Glutamatergic neuron (in vitro differentiated cells): ENCODE measurements at regions not wholly inside any gene's neighbourhood (a gene's known extent, or its start where the extent isn't known, plus 50 kb on each side); places are given as distances from the start of the nearest gene placed in this dataset.

Experiments used
- DNase-seq: peaks from one replicate; pipeline ENCODE4 v3.0.0; 2022
- H3K27ac Mint-ChIP-seq: one replicate; pipeline ENCODE4 v1.8.0; 2020; ENCODE audit warnings: mild to moderate bottlenecking, mixed read lengths, inconsistent platforms; ENCODE audit not compliant: unreplicated experiment
- H3K27me3 Mint-ChIP-seq: one replicate; pipeline ENCODE4 v1.8.0; 2020; ENCODE audit warnings: mild to moderate bottlenecking, moderate library complexity, mixed read lengths, inconsistent platforms; ENCODE audit not compliant: unreplicated experiment
- H3K36me3 Mint-ChIP-seq: one replicate; pipeline ENCODE4 v1.8.0; 2020; ENCODE audit warnings: mild to moderate bottlenecking, mixed read lengths, inconsistent platforms; ENCODE audit not compliant: unreplicated experiment
- H3K4me1 Mint-ChIP-seq: one replicate; pipeline ENCODE4 v1.8.0; 2020; ENCODE audit warnings: mild to moderate bottlenecking, low read depth, mixed read lengths, inconsistent platforms; ENCODE audit not compliant: unreplicated experiment
- H3K4me3 Mint-ChIP-seq: one replicate; pipeline ENCODE4 v1.8.0; 2020; ENCODE audit warnings: mild to moderate bottlenecking, mixed read lengths, inconsistent platforms; ENCODE audit not compliant: unreplicated experiment
- H3K9me3 Mint-ChIP-seq: one replicate; pipeline ENCODE4 v1.8.0; 2020; ENCODE audit warnings: mild to moderate bottlenecking, moderate library complexity, mixed read lengths, inconsistent platforms; ENCODE audit not compliant: unreplicated experiment
- TF ChIP-seq, protein P1 (sequence below): fragments of 200-600 bp; sonication (generic); IDR thresholded peaks from one replicate; pipeline ENCODE4 v1.5.0; 2021; ENCODE audit not compliant: partially characterized antibody, unreplicated experiment

DNA sequence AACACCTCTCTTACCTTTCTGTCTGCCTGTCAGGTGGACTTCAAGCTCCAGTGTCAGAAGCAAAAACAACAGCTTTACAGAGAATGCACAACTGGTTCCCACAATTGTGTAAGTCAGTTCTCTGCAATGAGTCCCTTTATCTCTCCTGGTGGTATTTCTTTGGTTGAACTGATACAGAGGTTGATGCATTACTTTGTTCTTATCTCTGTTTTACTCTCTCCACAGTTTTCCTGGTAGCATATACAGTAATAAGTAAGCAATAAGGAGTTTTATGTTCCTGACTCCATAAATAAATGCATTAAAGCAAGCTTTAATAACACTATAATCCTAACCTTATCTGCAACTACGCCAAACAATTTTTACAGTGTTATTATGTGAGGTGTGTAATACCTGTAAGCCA, 310.3 kb upstream of the GYPC start:
- DNase-seq: no peak
- TF ChIP-seq, protein P1, sequence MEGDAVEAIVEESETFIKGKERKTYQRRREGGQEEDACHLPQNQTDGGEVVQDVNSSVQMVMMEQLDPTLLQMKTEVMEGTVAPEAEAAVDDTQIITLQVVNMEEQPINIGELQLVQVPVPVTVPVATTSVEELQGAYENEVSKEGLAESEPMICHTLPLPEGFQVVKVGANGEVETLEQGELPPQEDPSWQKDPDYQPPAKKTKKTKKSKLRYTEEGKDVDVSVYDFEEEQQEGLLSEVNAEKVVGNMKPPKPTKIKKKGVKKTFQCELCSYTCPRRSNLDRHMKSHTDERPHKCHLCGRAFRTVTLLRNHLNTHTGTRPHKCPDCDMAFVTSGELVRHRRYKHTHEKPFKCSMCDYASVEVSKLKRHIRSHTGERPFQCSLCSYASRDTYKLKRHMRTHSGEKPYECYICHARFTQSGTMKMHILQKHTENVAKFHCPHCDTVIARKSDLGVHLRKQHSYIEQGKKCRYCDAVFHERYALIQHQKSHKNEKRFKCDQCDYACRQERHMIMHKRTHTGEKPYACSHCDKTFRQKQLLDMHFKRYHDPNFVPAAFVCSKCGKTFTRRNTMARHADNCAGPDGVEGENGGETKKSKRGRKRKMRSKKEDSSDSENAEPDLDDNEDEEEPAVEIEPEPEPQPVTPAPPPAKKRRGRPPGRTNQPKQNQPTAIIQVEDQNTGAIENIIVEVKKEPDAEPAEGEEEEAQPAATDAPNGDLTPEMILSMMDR: no peak
- Mint-ChIP-seq H3K4me3 (no peak overlapping the region), H3K27ac (no peak overlapping the region), H3K27me3 (no peaks in the 10 kb centered on the region), H3K4me1 (no peaks in the 10 kb centered on the region), H3K9me3 (no peaks in the 10 kb centered on the region), H3K36me3 (no peaks in the 10 kb centered on the region)

GRCh38 chr2:126356631-126357030, 299.3 kb upstream of the GYPC start:
- TF ChIP-seq, protein P1: no peak
- no peak overlapping the region for H3K4me3 Mint-ChIP-seq
- H3K36me3 Mint-ChIP-seq: no peaks in the 10 kb centered on the region
- DNase-seq: no peak
- no peak overlapping the region for H3K27ac Mint-ChIP-seq
- no peaks in the 10 kb centered on the region for H3K27me3 Mint-ChIP-seq
- no peaks in the 10 kb centered on the region for H3K9me3 Mint-ChIP-seq
- no peaks in the 10 kb centered on the region for H3K4me1 Mint-ChIP-seq

GRCh38 chr2:126358122-126358521, 297.8 kb upstream of the GYPC start:
- no peaks in the 10 kb centered on the region for H3K4me1 Mint-ChIP-seq
- H3K27me3 Mint-ChIP-seq: no peaks in the 10 kb centered on the region
- no peak for DNase-seq
- H3K36me3 Mint-ChIP-seq: no peaks in the 10 kb centered on the region
- H3K4me3 Mint-ChIP-seq: no peak overlapping the region
- no peak overlapping the region for H3K27ac Mint-ChIP-seq
- TF ChIP-seq, protein P1: no peak
- no peaks in the 10 kb centered on the region for H3K9me3 Mint-ChIP-seq

DNA sequence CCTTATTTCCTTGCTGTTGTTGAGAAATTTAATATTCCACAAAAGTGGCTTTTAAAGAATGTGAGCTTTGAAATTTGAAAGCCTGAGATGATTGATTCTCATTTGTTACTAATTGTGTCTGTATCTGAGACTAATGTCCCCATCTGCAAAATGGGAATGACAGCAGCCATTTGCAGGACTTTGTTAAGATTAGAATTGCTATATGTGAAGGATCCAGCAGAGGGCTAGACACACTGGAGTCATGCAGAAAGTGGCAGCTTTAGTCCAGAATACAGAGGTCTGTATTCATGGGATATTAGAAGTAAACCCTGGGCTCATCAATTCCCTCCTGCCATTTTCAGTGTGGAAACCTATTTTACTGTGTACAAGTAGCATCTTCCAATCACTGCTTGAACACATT, 296.5 kb upstream of the GYPC start:
- Mint-ChIP-seq H3K27me3 (no peaks in the 10 kb centered on the region), H3K27ac (no peak overlapping the region), H3K9me3 (no peaks in the 10 kb centered on the region), H3K4me3 (no peak overlapping the region), H3K36me3 (no peaks in the 10 kb centered on the region), H3K4me1 (no peaks in the 10 kb centered on the region)
- DNase-seq: no peak
- TF ChIP-seq, protein P1: peak; percentile 39

DNA sequence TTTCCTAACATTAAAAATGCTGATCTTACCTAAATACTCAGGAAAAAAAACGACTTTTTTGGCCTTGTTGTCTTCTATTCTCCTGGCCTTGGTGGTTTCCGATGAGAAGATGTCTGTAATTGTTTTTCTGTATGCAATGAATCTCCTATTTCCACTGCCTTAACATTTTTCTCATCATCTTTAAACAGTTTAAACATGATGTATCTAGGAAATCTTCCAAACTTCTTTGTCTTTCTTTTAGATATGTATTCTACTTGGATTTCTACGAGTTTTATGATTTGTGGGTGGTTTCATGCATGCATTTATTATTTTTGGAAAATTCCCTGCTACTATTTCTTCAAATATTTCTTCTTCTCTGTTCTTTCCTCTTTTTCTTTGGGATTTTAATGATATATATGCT, 288.6 kb upstream of the GYPC start:
- TF ChIP-seq, protein P1: no peak
- H3K36me3 Mint-ChIP-seq: no peaks in the 10 kb centered on the region
- no peak overlapping the region for H3K27ac Mint-ChIP-seq
- H3K4me3 Mint-ChIP-seq: no peak overlapping the region
- H3K9me3 Mint-ChIP-seq: no peaks in the 10 kb centered on the region
- DNase-seq: no peak
- no peaks in the 10 kb centered on the region for H3K27me3 Mint-ChIP-seq
- no peaks in the 10 kb centered on the region for H3K4me1 Mint-ChIP-seq
